Skeletal muscle tissue (tissue), 3 donors: ENCODE measurements at regions not wholly inside any gene's neighbourhood (a gene's known extent, or its start where the extent isn't known, plus 50 kb on each side); places are given as distances from the start of the nearest gene placed in this dataset.

Experiments
- H3K27ac ChIP-seq: one replicate; pipeline ENCODE4 v1.7.0; 2013; ENCODE audit warnings: mild to moderate bottlenecking, low read depth, low read length, inconsistent platforms
- H3K27me3 ChIP-seq, 3 donors: one replicate each; pipeline ENCODE4 v1.7.0; 2013; ENCODE audit warnings: low read length in 3 of 3; ENCODE audit not compliant: control insufficient read depth in 3 of 3, insufficient read depth in 3 of 3
- H3K36me3 ChIP-seq, 3 donors: one replicate each; pipeline ENCODE4 v1.7.0; 2013; ENCODE audit warnings: low read length in 3 of 3; ENCODE audit not compliant: control insufficient read depth in 3 of 3, insufficient read depth in 3 of 3
- H3K4me1 ChIP-seq, 3 donors: one replicate each; pipeline ENCODE4 v1.7.0; 2013; ENCODE audit warnings: low read length in 3 of 3, mild to moderate bottlenecking in 3 of 3; ENCODE audit not compliant: control insufficient read depth in 3 of 3, insufficient read depth in 3 of 3
- H3K4me3 ChIP-seq, 3 donors: one replicate each; pipeline ENCODE4 v1.7.0; 2013; ENCODE audit warnings: low read length in 3 of 3
- H3K9ac ChIP-seq, 3 donors: one replicate each; pipeline ENCODE4 v1.7.0; 2013; ENCODE audit warnings: low read length in 3 of 3, mild to moderate bottlenecking in 3 of 3, moderate library complexity in 2 of 3, low read depth in 1 of 3
- H3K9me3 ChIP-seq, 3 donors: one replicate each; pipeline ENCODE4 v1.7.0; 2013; ENCODE audit warnings: low read length in 3 of 3; ENCODE audit not compliant: control insufficient read depth in 3 of 3
- donor health status: Osteomylitis.

DNA sequence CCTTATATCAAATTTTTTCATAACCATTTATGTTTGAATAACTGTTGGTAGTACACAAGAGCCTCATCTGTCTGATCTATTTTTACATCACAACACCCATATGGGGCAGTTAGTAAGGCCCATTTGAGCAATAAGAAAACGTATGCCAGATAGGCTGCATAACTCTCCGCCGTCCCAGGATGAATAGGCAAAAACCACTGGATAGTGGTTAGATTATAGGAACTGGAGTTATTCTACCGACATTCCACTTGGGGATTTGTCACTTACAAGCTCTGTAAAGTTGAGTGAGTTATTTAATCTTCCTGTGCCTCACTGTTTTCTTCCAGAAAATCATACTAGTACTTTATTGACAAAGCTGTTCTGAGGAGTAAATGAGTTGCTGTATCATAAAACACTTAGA lies 881.9 kb downstream of the QKI start:
- no peak overlapping the region for H3K27ac ChIP-seq
- no peaks in the 10 kb centered on the region for H3K36me3 ChIP-seq
- no peaks in the 10 kb centered on the region for H3K4me1 ChIP-seq
- H3K27me3 ChIP-seq = no peaks in the 10 kb centered on the region
- no peak overlapping the region for H3K4me3 ChIP-seq
- peaks cover 0 to 4% (median 1%) of the 10 kb centered on the region in 3 donors for H3K9me3 ChIP-seq
- no peak overlapping the region for H3K9ac ChIP-seq

DNA sequence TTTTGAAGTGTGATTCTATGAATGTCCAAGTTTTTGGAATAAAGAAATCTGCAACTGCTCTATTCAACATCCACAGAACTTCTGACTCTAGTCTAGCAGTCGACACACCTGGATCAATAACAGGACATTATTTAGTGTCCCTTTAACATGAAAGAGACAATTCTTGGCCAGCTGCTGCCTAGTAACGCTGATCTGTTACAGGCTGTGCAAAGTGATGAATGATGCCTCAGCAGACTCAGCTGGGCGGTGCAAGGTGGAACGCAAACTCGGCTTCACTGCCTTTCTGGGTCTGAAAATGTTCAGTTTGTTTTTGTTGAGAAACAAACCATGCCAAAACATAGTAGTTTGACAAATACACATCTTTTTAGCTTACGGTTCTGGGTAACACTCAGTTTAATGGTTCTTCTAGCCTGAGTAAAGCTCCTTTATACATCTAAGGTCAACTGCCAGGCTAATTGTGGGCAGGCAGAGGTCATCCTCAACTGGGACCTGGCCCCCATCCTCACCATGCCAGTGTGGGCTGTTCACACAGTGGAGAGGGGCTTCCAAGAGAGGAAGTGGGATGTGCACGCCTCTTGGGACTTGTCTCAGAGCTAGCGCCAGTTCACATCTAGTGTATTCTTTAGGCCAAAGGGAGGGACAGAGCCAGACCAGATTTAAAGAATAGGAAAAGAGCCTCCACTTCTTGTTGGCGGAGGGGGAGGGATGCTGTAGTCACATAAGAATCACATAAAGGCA lies 879.7 kb downstream of the QKI start:
- H3K9me3 ChIP-seq = peaks cover 0 to 5% (median 4%) of the 10 kb centered on the region in 3 donors
- H3K36me3 ChIP-seq = no peaks in the 10 kb centered on the region
- no peak overlapping the region for H3K4me3 ChIP-seq
- H3K4me1 ChIP-seq = no peaks in the 10 kb centered on the region
- H3K27me3 ChIP-seq = no peaks in the 10 kb centered on the region
- H3K27ac ChIP-seq = no peak overlapping the region
- H3K9ac ChIP-seq = no peak overlapping the region

- H3K36me3 ChIP-seq = no peaks in the 10 kb centered on the region
These were observed 876.7 kb downstream of the QKI start for GRCh38 chr6:164291224-164291623.

DNA sequence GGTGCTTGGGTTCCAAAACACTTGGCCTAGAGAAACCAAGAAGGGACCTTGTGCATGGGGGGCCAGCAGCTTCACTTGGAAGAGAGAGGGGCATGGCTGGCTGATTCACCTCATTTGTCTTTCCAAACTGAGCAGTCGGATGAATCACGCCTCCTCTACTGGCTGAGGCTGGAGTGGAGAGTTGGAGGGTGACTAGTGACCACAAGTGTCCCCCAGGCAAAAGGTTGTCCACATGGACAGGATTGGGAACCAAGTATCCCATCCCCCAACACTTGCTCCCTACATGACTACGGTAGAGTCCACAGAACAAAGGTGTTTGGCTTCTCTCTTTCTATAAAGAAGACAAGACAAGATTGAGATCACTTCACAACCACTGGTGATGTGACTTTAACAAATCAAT lies 875.6 kb downstream of the QKI start:
- no peaks in the 10 kb centered on the region for H3K36me3 ChIP-seq
- no peak overlapping the region for H3K4me3 ChIP-seq
- no peak overlapping the region for H3K9ac ChIP-seq
- H3K4me1 ChIP-seq = no peaks in the 10 kb centered on the region
- peaks cover 0 to 5% (median 4%) of the 10 kb centered on the region in 3 donors for H3K9me3 ChIP-seq
- no peak overlapping the region for H3K27ac ChIP-seq
- no peaks in the 10 kb centered on the region for H3K27me3 ChIP-seq

More at GRCh38 chr6:164291224-164291623, 876.7 kb downstream of the QKI start:
- Histone ChIP-seq H3K9ac (no peak overlapping the region), H3K27ac (no peak overlapping the region), H3K27me3 (no peaks in the 10 kb centered on the region), H3K4me3 (no peak overlapping the region), H3K9me3 (peaks cover 0 to 5% (median 4%) of the 10 kb centered on the region in 3 donors), H3K4me1 (no peaks in the 10 kb centered on the region)

GRCh38 chr6:164286011-164286410 lies 871.5 kb downstream of the QKI start:
- H3K4me1 ChIP-seq = no peaks in the 10 kb centered on the region
- H3K9me3 ChIP-seq = no peaks in the 10 kb centered on the region
- H3K27me3 ChIP-seq = no peaks in the 10 kb centered on the region
- no peaks in the 10 kb centered on the region for H3K36me3 ChIP-seq
- H3K9ac ChIP-seq = no peak overlapping the region
- H3K4me3 ChIP-seq = no peak overlapping the region
- no peak overlapping the region for H3K27ac ChIP-seq

GRCh38 chr6:164283574-164283973 lies 869.1 kb downstream of the QKI start:
- no peak overlapping the region for H3K9ac ChIP-seq
- H3K4me3 ChIP-seq = no peak overlapping the region
- H3K27ac ChIP-seq = no peak overlapping the region
- no peaks in the 10 kb centered on the region for H3K36me3 ChIP-seq
- H3K27me3 ChIP-seq = no peaks in the 10 kb centered on the region
- no peaks in the 10 kb centered on the region for H3K4me1 ChIP-seq
- H3K9me3 ChIP-seq = no peaks in the 10 kb centered on the region

DNA sequence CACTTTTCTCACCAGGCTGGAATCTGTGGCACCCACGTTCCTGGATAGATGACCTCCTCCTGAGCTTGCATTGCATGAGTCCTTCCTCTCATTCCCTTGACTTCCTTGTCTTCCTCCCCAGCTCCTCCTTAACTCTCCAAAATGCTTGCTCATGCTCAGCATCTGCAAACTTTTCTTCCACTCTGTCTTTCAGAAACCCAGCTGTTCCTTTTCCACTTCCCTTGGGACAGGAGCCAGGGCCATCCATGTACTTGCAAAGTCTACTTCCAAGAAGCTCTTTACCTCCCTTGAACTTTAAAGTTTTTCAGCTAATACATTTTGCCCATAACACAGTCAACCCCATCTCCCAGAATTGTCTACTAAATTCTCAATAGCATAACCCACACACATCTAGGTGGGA lies 861.7 kb downstream of the QKI start:
- peaks cover 0 to 4% (median 3%) of the 10 kb centered on the region in 3 donors for H3K9me3 ChIP-seq
- H3K27ac ChIP-seq = no peak overlapping the region
- no peak overlapping the region for H3K4me3 ChIP-seq
- no peak overlapping the region for H3K9ac ChIP-seq
- H3K36me3 ChIP-seq = no peaks in the 10 kb centered on the region
- H3K27me3 ChIP-seq = no peaks in the 10 kb centered on the region
- no peaks in the 10 kb centered on the region for H3K4me1 ChIP-seq

DNA sequence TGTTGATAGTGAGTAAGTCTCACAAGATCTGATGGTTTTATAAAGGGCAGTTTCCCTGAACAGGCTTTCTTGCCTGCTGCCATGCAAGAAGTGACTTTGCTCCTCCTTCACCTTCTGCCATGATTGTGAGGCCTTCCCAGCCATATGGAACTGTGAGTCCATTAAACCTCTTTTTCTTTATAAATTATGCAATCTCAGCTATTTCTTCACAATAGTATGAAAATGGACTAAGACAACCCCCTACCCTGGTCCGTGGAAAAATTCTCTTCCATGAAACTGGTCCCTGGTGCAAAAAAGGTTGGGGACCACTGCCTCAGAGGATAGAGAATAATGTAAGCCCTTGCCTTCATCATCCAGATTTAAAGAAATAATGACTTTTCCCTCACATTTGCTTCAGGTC lies 861.3 kb downstream of the QKI start:
- no peaks in the 10 kb centered on the region for H3K27me3 ChIP-seq

GRCh38 chr6:164274493-164274892 lies 860.0 kb downstream of the QKI start:
- Histone ChIP-seq H3K4me3 (no peak overlapping the region), H3K4me1 (no peaks in the 10 kb centered on the region), H3K9ac (no peak overlapping the region), H3K27ac (no peak overlapping the region), H3K9me3 (peaks cover 0 to 4% (median 3%) of the 10 kb centered on the region in 3 donors), H3K36me3 (no peaks in the 10 kb centered on the region), H3K27me3 (no peaks in the 10 kb centered on the region)

More for the DNA sequence above, 861.3 kb downstream of the QKI start:
- no peak overlapping the region for H3K4me3 ChIP-seq
- H3K9ac ChIP-seq = no peak overlapping the region
- no peaks in the 10 kb centered on the region for H3K4me1 ChIP-seq
- no peaks in the 10 kb centered on the region for H3K36me3 ChIP-seq
- H3K27ac ChIP-seq = no peak overlapping the region
- peaks cover 0 to 4% (median 3%) of the 10 kb centered on the region in 3 donors for H3K9me3 ChIP-seq

DNA sequence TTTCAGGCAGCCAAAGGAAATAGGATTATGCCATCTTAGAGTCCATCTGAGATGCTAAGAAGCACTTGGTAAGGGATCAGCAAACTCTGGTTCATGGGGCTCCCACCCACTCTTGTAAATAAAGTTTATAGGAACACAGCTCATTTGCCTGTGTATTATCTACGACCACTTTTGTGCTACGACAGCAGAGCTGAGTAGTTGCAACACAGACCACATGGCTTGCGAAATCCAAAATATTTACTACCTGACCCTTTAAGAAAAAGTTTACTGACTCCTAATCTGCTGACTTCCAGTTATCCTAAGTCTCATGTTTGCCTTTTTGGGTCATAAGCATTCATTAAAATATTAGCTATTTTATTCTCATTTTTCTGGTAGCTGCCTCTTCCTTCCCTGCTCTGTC lies 859.0 kb downstream of the QKI start:
- H3K9me3 ChIP-seq = peaks cover 0 to 4% (median 3%) of the 10 kb centered on the region in 3 donors
- H3K36me3 ChIP-seq = no peaks in the 10 kb centered on the region
- H3K27ac ChIP-seq = no peak overlapping the region
- H3K27me3 ChIP-seq = no peaks in the 10 kb centered on the region
- H3K4me3 ChIP-seq = no peak overlapping the region
- no peaks in the 10 kb centered on the region for H3K4me1 ChIP-seq
- no peak overlapping the region for H3K9ac ChIP-seq
